PC-9 (cell line): ENCODE measurements at regions not wholly inside any gene's neighbourhood (a gene's known extent, or its start where the extent isn't known, plus 50 kb on each side); places are given as distances from the start of the nearest gene placed in this dataset.

ENCODE experiments used
- EZH2 ChIP-seq: fragments of 200-600 bp; sonication (generic); IDR thresholded peaks from 2 replicates; pipeline ENCODE4 v1.8.0; 2017; ENCODE audit warnings: antibody characterized with exemption, low read depth
- TF ChIP-seq, protein P1 (sequence below): fragments of 200-600 bp; sonication (generic); conservative IDR thresholded peaks from 2 replicates; pipeline ENCODE4 v1.6.1; 2017; ENCODE audit warnings: mixed run types, antibody characterized with exemption, mild to moderate bottlenecking, moderate library complexity

DNA sequence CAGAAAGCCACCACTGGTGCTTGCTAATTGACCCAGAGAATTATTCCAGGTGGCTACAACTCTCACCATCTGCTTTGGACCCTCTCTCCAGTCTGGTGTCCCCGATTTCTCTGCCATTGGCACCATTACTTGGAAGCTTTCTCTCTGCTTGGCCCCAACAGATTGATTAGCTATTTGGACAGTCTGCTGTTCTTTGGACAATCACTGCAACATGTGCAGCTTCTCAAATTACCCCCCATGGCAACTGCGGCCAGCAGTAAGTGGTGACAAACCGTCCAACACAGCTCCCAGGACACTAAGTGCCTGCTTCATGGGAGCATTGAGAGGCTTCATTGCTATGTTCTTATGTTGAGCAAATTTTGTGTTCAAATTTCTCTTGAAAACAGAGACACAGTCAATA lies 309.8 kb downstream of the TAF11L14 start:
- no peak for TF ChIP-seq EZH2
- TF ChIP-seq, protein P1, sequence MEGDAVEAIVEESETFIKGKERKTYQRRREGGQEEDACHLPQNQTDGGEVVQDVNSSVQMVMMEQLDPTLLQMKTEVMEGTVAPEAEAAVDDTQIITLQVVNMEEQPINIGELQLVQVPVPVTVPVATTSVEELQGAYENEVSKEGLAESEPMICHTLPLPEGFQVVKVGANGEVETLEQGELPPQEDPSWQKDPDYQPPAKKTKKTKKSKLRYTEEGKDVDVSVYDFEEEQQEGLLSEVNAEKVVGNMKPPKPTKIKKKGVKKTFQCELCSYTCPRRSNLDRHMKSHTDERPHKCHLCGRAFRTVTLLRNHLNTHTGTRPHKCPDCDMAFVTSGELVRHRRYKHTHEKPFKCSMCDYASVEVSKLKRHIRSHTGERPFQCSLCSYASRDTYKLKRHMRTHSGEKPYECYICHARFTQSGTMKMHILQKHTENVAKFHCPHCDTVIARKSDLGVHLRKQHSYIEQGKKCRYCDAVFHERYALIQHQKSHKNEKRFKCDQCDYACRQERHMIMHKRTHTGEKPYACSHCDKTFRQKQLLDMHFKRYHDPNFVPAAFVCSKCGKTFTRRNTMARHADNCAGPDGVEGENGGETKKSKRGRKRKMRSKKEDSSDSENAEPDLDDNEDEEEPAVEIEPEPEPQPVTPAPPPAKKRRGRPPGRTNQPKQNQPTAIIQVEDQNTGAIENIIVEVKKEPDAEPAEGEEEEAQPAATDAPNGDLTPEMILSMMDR = no peak
